Hematopoietic multipotent progenitor cell treated with erythropoietin and hydrocortisone succinate and interleukin-3 and kit ligand, for 4 days (in vitro differentiated cells): ENCODE measurements at regions not wholly inside any gene's neighbourhood (a gene's known extent, or its start where the extent isn't known, plus 50 kb on each side); places are given as distances from the start of the nearest gene placed in this dataset.

Experiments
- DNase-seq: peaks from one replicate; pipeline ENCODE4 v3.0.0-alpha.2; 2015

GRCh38 chr17:54745862-54746261 is 154.8 kb upstream of the TOM1L1 start:
- DNase-seq = no peak

GRCh38 chr17:54749157-54749556 is 151.5 kb upstream of the TOM1L1 start:
- DNase-seq = peak; percentile 0

- DNase-seq = peak; percentile 41
Observed at GRCh38 chr17:54754560-54754959, 146.1 kb upstream of the TOM1L1 start.

GRCh38 chr17:54760836-54761235 is 139.8 kb upstream of the TOM1L1 start:
- no peak for DNase-seq

GRCh38 chr17:54770836-54771235 is 129.8 kb upstream of the TOM1L1 start:
- DNase-seq = no peak

- no peak for DNase-seq
Observed at GRCh38 chr17:54771409-54771915, 129.2 kb upstream of the TOM1L1 start.

- no peak for DNase-seq
Observed at GRCh38 chr17:54780238-54780637, 120.4 kb upstream of the TOM1L1 start.

GRCh38 chr17:54781389-54781788 is 119.3 kb upstream of the TOM1L1 start:
- DNase-seq = no peak

GRCh38 chr17:54784305-54784704 is 116.3 kb upstream of the TOM1L1 start:
- no peak for DNase-seq

GRCh38 chr17:54785643-54786268 is 114.9 kb upstream of the TOM1L1 start:
- no peak for DNase-seq

- DNase-seq = no peak
Observed at GRCh38 chr17:54789101-54789880, 111.4 kb upstream of the TOM1L1 start.

- DNase-seq = no peak
Observed at GRCh38 chr17:54793271-54793670, 107.4 kb upstream of the TOM1L1 start.

GRCh38 chr17:54795046-54795445 is 105.6 kb upstream of the TOM1L1 start:
- DNase-seq = peak; percentile 6

- no peak for DNase-seq
Observed at GRCh38 chr17:54807331-54807730, 93.3 kb upstream of the TOM1L1 start.

- no peak for DNase-seq
Observed at GRCh38 chr17:54813896-54814295, 86.8 kb upstream of the TOM1L1 start.

- no peak for DNase-seq
Observed at GRCh38 chr17:54814371-54814770, 86.3 kb upstream of the TOM1L1 start.

GRCh38 chr17:54834086-54834485 is 66.6 kb upstream of the TOM1L1 start:
- no peak for DNase-seq

- DNase-seq = no peak
Observed at GRCh38 chr17:54835015-54835414, 65.6 kb upstream of the TOM1L1 start.

- no peak for DNase-seq
Observed at GRCh38 chr17:54836723-54837462, 63.8 kb upstream of the TOM1L1 start.

GRCh38 chr17:54838651-54839421 is 61.8 kb upstream of the TOM1L1 start:
- no peak for DNase-seq

- DNase-seq = no peak
Observed at GRCh38 chr17:54839447-54839846, 61.2 kb upstream of the TOM1L1 start.

GRCh38 chr17:54840885-54841591 is 59.6 kb upstream of the TOM1L1 start:
- DNase-seq = no peak
